HPDE6-E6E7 (cell line): ENCODE measurements at regions not wholly inside any gene's neighbourhood (a gene's known extent, or its start where the extent isn't known, plus 50 kb on each side); places are given as distances from the start of the nearest gene placed in this dataset.

Experiments
- DNase-seq: peaks from one replicate; pipeline ENCODE4 v3.0.0; 2011; ENCODE audit warnings: missing footprints; ENCODE audit errors: extremely low spot score

DNA sequence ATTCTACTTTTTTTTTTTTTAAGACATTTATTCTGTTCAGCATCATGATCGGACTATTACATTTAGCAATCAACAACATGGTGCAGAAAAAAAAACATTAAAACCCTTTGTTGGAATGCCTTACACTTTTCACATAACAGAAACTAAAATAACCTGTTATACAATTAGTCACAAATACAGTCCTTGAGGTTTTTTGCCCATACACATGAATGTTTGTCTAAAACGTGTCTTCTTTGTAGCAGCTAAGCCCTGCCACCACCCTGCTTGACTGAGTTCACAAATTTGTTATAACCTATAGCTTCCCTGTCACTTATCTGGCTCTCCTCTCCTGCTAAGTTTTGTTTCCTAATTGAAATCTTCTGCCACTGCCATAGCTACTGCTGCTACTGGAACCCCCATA lies 75.4 kb upstream of the ARHGAP20 start:
- DNase-seq = no peak

- DNase-seq = no peak
Measured at GRCh38 chr11:110786226-110786902, 74.1 kb upstream of the ARHGAP20 start.

GRCh38 chr11:110785398-110785797 lies 73.2 kb upstream of the ARHGAP20 start:
- no peak for DNase-seq

DNA sequence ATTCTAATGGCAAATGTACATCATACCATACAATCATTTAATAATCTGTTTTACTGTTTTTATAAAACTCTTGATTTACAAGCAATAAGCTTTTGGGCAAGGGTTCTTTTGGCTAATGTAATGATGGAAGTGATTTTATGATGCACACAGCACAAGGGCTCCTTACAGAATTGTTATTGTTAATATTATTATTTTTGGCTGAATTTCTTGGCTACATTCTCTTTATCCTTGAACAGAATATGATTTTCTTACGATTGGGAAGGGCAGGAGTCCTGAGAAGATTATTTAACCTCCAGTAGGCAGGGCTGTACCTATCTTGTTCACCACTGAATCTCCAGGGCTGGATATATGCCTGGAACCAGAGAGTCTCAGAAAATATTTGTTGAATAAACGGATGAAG lies 70.4 kb upstream of the ARHGAP20 start:
- no peak for DNase-seq

DNA sequence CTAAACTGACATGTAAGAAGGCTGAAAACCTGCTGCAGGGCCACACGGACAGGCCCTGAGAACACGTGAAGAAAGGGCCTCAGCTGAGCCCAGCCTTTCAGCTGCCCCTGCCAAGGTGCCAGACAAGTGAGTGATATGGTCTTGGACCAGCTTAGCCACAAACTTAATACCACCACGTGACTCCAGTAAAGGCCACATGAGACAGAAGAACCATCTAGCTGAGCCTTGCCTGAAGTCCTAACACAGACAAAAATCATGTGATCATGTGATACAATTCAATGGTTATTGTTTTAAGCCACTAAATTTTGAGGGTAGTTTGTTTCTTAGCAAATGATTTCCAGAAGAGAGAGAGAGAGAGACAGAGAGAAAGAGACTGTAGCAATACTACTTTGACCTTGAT lies 66.9 kb upstream of the ARHGAP20 start:
- DNase-seq = no peak

GRCh38 chr11:110778343-110778742 lies 66.1 kb upstream of the ARHGAP20 start:
- no peak for DNase-seq

DNA sequence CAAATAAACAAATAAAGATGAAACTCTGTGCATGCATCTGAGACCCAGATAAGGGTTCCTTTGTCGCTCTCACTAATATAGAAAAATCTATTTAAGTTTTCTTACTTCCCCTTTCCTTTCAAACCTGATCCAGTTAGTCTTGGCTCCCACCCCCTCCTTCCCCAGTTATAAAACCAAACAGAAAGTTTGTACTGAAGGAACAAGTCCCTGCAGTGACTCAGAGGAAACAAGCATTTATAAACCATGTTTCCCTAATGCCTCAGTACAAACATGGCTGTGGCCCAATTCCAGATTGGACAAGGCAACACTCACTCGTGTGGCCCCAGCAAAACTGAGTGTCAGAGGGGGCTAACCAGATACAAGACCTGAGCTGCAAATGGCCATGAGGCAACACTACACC lies 65.5 kb upstream of the ARHGAP20 start:
- DNase-seq = no peak

- DNase-seq = no peak
Measured at GRCh38 chr11:110776081-110776480, 63.8 kb upstream of the ARHGAP20 start.

DNA sequence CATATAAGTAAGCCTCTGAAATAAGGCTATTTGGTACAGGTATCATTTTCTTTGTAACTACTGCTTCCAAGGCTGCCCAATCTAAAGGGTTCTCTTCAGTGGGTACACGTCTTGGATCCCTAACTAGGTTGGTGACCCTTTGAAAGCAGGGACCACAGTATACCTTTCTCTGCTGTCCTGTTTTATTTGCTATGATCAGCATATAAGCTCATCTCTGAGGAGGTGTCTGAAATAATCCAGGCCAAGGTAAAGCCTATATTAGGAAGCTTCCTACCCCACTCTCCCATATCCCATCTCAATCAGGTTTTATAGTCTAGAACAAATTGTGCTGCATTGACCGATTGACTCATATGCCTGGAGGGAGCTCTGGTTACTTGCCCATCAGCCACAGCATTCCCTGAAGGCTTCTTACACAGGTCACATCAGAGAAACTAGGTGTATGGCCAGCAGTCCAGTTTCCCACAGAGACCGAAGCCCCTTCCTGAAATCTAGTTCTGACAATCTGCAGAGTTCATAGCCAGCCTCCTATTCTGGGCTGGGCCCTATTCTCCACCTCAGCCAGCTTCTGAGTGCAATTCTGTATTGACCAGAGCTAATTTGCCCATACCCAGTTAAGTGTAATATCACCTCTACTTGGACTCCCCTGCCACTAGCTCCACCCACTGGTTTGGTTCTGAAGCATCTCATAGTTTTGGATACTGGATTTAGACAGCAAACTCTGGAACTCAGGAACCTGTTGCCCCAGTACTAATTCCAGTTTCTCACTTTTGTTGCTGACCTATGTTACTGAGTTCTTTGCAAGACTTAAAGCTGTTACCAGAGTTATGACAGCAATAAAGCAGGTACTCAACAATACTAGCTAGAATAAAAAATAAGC lies 62.1 kb upstream of the ARHGAP20 start:
- no peak for DNase-seq

DNA sequence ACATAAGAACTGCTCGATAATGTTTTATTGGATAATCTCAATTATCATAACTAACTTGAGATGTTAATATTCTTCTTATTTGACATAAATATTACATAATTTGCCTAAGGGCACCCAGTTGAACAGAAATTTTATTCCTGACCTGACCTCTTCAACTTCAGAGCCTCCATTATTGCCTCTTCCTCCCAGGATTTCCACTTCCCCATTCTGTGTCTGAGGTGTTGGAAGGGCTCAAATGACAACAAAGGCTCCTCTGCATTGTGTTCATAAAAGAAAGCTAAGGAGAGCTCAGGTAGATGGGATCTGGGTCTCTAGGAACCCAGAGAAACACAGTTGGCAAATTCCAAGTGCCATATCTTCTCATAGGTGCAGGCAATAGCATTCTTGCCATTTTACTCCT lies 61.2 kb upstream of the ARHGAP20 start:
- DNase-seq = no peak

DNA sequence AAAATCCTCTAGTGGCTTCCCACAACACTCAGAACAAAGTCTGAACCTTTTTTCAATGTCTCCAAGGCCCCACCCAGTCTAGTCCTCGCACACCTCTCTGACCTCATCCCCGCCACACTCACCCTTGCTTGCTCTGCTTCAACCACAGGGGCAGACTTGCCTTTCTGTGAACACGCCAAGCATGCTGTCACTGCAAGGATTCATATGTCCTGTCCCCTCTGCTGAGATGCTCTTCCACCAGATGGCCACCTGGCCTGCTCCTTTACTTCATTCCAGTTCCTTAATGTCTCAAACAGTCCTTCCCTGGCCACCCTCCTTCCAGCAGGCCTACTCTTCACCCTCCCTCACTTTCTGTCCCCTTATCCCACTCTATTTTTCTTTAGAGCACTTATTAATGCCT lies 60.6 kb upstream of the ARHGAP20 start:
- no peak for DNase-seq

DNA sequence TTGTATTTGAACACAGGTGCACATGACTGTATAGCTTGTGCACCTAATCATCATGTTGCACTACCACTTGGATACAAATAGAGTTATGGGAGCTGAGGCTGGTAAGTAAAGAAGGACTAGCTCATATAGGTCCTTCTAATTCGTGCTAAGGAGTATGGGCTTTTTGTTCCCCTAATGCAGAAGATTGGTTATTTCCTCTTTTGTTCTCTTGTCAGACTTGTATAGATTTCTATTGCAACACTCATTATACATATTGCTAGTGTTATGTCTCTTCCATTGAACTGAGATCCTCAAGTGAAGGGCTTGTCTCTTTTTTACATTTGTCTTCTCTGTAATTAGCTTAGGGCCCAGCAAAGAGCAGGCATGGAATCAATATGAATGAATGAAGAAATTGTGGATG lies 54.1 kb upstream of the ARHGAP20 start:
- no peak for DNase-seq

DNA sequence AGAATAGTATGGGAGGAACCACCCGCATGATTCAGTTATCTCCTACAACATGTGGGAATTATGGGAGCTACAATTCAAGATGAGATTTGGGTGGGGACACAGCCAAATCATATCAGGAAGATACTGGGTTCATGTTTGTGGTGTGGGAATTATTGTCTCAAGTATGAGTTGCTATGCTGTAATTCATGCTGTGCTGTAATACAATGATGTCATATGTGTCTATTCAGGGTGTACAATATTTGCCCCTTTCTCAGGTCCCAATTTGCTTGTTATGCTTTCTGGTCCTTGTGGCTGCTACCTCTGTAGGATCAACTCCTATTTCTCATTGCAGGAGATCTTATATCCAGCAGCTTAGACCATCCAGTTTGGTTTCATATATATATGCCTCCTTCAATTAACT lies 52.2 kb upstream of the ARHGAP20 start:
- DNase-seq = no peak

DNA sequence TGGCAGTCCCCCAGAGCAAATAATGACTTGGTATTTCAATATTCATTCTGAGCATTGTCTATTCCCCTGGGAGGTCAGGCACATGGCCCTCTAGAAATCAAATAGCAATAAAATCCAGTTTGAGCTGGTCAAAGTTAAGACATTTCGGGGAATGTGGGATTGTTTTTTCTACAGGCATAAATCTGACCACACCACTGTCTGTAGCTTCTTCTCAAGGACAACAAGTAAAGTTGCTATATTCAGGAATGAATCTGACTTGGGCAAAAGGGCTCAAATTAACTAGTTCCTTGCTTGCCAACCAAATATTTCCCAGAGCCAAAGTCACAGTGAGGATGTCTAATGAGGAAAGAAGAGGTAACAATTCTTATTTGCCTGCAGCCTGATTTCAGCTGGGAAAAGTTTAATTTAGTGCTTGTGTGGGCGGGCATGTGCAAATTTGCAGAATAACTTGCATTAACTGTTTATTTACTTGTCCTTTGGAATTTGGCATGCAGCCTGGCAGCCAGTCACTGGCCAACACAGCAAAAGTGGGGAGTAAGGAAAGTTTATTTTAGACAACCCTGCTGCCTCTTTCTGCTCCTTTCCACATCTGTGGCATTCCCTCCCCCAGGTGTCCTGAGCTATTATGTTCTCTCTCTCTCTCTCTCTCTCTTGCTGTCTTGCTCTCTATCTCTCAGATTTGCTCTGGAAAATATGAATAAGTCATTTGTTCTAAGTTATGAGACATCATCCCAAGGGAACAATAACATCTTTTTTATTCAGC lies 51.2 kb upstream of the ARHGAP20 start:
- DNase-seq = no peak

- no peak for DNase-seq
Measured at GRCh38 chr11:110762590-110762989, 50.4 kb upstream of the ARHGAP20 start.
